B cell (primary cell): ENCODE measurements at regions not wholly inside any gene's neighbourhood (a gene's known extent, or its start where the extent isn't known, plus 50 kb on each side); places are given as distances from the start of the nearest gene placed in this dataset.

ENCODE experiments used
- ATAC-seq: fragments of 200-7000 bp; cut with Tn5 transposase; one replicate; pipeline ENCODE4 v1.10.0; 2021; ENCODE audit warnings: low read depth, mild to moderate bottlenecking, moderate number of reproducible peaks, moderate library complexity
- CTCF ChIA-PET: fragments of 350-600 bp; sonication (Branson Sonifier 250); formaldehyde crosslinking; loops from one replicate; lab custom pipeline; 2021; ENCODE audit warnings: antibody characterized with exemption, inconsistent platforms; lab: Charles Lee
- POLR2A ChIA-PET: fragments of 350-600 bp; sonication (Branson Sonifier 250); formaldehyde crosslinking; loops from one replicate; lab custom pipeline; 2021; ENCODE audit warnings: antibody characterized with exemption; lab: Charles Lee
- DNase-seq: peaks from one replicate; pipeline ENCODE4 v3.0.0; 2013
- H2AFZ ChIP-seq: 2 replicates; pipeline ENCODE4 v1.6.1; 2012; ENCODE audit warnings: mild to moderate bottlenecking, low read depth, low read length; ENCODE audit not compliant: insufficient read depth, poor library complexity, severe bottlenecking
- H3K27ac ChIP-seq, 2 donors: 1 replicate in 1 of 2; 2 replicates in 1 of 2; pipeline ENCODE4 v1.5.1; 2012 to 2013; ENCODE audit warnings: low read length in 2 of 2, mild to moderate bottlenecking in 2 of 2, moderate library complexity in 1 of 2
- H3K27me3 ChIP-seq, 4 experiments: fragments of 200-600 bp in 1 of 4; sonication (generic) in 1 of 4; replicated peaks in 1 of 4; 1 replicate in 2 of 4; 2 replicates in 2 of 4; pipeline versions ENCODE4 v1.6.1 to v1.7.0; 2013 to 2016; ENCODE audit warnings: low read length in 3 of 4, mild to moderate bottlenecking in 2 of 4, mixed read lengths in 1 of 4, moderate library complexity in 1 of 4; ENCODE audit not compliant: insufficient read depth in 4 of 4, control insufficient read depth in 3 of 4; ENCODE audit errors: control extremely low read depth in 1 of 4
- H3K36me3 ChIP-seq, 2 experiments: replicated peaks in 1 of 2; 1 replicate in 1 of 2; 2 replicates in 1 of 2; pipeline versions ENCODE4 v1.6.1 to v1.7.1; 2013; ENCODE audit warnings: low read length in 1 of 2; ENCODE audit not compliant: insufficient read depth in 2 of 2, control insufficient read depth in 1 of 2; ENCODE audit errors: control extremely low read depth in 1 of 2, extremely low read depth in 1 of 2
- H3K4me1 ChIP-seq, 2 donors: fragments of 200-600 bp in 1 of 2; sonication (generic) in 1 of 2; 1 replicate in 1 of 2; 2 replicates in 1 of 2; pipeline versions ENCODE4 v1.5.1 to v1.6.1; 2013 to 2017; ENCODE audit warnings: low read length in 2 of 2; ENCODE audit not compliant: control insufficient read depth in 2 of 2, insufficient read depth in 2 of 2
- H3K4me2 ChIP-seq: replicated peaks from 2 replicates; pipeline ENCODE3; 2012; ENCODE audit warnings: mild to moderate bottlenecking, low read depth, low read length; ENCODE audit not compliant: poor library complexity, severe bottlenecking
- H3K4me3 ChIP-seq, 5 experiments: fragments of 200-600 bp in 1 of 5; sonication (generic) in 1 of 5; 1 replicate in 3 of 5; 2 replicates in 2 of 5; pipeline versions ENCODE4 v1.5.1 to v1.7.0; 2011 to 2016; ENCODE audit warnings: low read length in 4 of 5, mild to moderate bottlenecking in 4 of 5, low read depth in 2 of 5, control low read depth in 1 of 5, moderate library complexity in 1 of 5; ENCODE audit not compliant: insufficient read depth in 1 of 5; ENCODE audit errors: control extremely low read depth in 1 of 5, extremely low read depth in 1 of 5
- H3K79me2 ChIP-seq: fragments of 200-600 bp; sonication (generic); one replicate; pipeline ENCODE4 v1.6.0; 2016; ENCODE audit warnings: low read length; ENCODE audit not compliant: control insufficient read depth, insufficient read depth
- H3K9ac ChIP-seq: fragments of 200-600 bp; sonication (generic); 2 replicates; pipeline ENCODE4 v1.6.1; 2017; ENCODE audit warnings: mild to moderate bottlenecking, low read length, moderate library complexity
- H3K9me3 ChIP-seq, 3 donors: one replicate each; pipeline versions ENCODE4 v1.6.1 to v1.7.1; 2013; ENCODE audit warnings: low read length in 2 of 3; ENCODE audit not compliant: control insufficient read depth in 2 of 3, insufficient read depth in 1 of 3; ENCODE audit errors: control extremely low read depth in 1 of 3
- H4K20me1 ChIP-seq: 2 replicates; pipeline ENCODE4 v1.6.0; 2012; ENCODE audit warnings: mild to moderate bottlenecking, low read length; ENCODE audit not compliant: insufficient read depth, control insufficient read depth, poor library complexity, severe bottlenecking
- H3K27ac Mint-ChIP-seq: one replicate; pipeline ENCODE4 v1.8.0; 2021; ENCODE audit warnings: mixed read lengths
- H3K27me3 Mint-ChIP-seq: one replicate; pipeline ENCODE4 v1.8.0; 2021; ENCODE audit warnings: mixed read lengths
- H3K4me1 Mint-ChIP-seq: one replicate; pipeline ENCODE4 v1.8.0; 2021; ENCODE audit warnings: mixed read lengths
- H3K4me3 Mint-ChIP-seq: one replicate; pipeline ENCODE4 v1.8.0; 2021; ENCODE audit warnings: mixed read lengths
- H3K9me3 Mint-ChIP-seq: one replicate; pipeline ENCODE4 v1.8.0; 2022; ENCODE audit warnings: mixed read lengths; ENCODE audit not compliant: insufficient read depth
- EZH2 ChIP-seq: IDR thresholded peaks from 2 replicates; pipeline ENCODE4 v1.6.1; 2012; ENCODE audit warnings: borderline replicate concordance, low read depth, mild to moderate bottlenecking, moderate library complexity, low read length; ENCODE audit not compliant: insufficient read depth, poor library complexity, severe bottlenecking
- WGBS: methylation state at CpG from one replicate; pipeline ENCODE4 v1.1.5; 2013; ENCODE audit warnings: missing lambda C conversion rate; ENCODE audit not compliant: insufficient coverage; 5-methylcytosine and 5-hydroxymethylcytosine counted together
- intact Hi-C: fragments of 100-400 bp; cut with micrococcal nuclease; formaldehyde crosslinking; loops from one replicate; pipeline ENCODE4 v1.10.0; 2022
- TF ChIP-seq, protein P1 (sequence below): fragments of 200-600 bp; IDR thresholded peaks from one replicate; pipeline ENCODE4 v1.8.0; 2022; ENCODE audit warnings: antibody characterized with exemption, mild to moderate bottlenecking

DNA sequence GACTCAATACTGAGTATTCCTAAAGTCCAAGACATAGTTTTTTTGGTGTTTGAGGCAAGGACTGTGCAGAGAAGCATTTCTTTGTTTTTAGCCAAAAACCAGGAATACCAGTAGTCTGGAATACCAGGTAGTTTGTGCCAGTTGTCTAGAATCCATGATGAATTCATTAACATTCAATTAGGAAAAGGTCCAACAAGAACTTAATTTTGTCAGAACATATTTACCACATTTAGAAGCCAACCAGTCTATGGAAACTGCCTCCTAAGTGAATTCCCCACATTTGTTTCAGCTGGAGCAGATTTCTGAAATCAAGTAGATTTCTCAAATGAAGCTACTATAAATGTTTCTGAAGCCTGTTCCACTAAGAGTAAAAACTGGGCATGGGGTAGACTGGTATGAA lies 1584.8 kb upstream of the ADGRL3 start:
- CTCF ChIA-PET, result no interaction called here

DNA sequence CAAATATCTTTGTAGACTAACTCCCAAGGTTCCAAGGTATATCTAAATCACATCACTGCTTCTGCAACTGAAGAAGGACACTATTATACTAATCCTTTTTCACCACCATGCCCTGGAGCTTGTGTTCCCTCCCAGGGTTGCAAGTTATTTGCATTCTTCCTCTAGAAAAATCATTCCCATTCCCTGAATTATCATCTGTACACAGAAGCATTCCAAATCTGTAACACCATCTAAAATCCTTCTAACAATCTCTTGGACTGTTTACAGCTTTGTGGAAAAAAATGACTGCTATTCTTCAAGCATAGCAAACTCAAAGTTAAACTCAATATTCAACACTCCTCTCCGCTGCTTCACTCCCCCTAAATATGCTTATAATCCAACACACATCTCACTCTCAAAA lies 1570.8 kb upstream of the ADGRL3 start:
- H3K79me2 ChIP-seq, result no peaks in the 10 kb centered on the region
- Mint-ChIP-seq H3K4me1 (no peaks in the 10 kb centered on the region), H3K9me3 (peaks cover 2% of the 10 kb centered on the region), H3K27me3 (no peaks in the 10 kb centered on the region), H3K4me3 (no peak overlapping the region), H3K27ac (no peak overlapping the region)
- ChIA-PET CTCF (no interaction called here), POLR2A (no interaction called here)
- no peak overlapping the region for H3K27ac ChIP-seq
- intact Hi-C loops, result no loop called here
- no peak for ATAC-seq
- no peak overlapping the region for H3K4me3 ChIP-seq
- H4K20me1 ChIP-seq, result no peaks in the 10 kb centered on the region
- no peak overlapping the region for H3K9ac ChIP-seq
- peaks cover 0 to 3% (median 0%) of the 10 kb centered on the region in 3 donors for H3K9me3 ChIP-seq
- H2AFZ ChIP-seq, result no peak overlapping the region
- TF ChIP-seq EZH2, result no peak
- TF ChIP-seq, protein P1, sequence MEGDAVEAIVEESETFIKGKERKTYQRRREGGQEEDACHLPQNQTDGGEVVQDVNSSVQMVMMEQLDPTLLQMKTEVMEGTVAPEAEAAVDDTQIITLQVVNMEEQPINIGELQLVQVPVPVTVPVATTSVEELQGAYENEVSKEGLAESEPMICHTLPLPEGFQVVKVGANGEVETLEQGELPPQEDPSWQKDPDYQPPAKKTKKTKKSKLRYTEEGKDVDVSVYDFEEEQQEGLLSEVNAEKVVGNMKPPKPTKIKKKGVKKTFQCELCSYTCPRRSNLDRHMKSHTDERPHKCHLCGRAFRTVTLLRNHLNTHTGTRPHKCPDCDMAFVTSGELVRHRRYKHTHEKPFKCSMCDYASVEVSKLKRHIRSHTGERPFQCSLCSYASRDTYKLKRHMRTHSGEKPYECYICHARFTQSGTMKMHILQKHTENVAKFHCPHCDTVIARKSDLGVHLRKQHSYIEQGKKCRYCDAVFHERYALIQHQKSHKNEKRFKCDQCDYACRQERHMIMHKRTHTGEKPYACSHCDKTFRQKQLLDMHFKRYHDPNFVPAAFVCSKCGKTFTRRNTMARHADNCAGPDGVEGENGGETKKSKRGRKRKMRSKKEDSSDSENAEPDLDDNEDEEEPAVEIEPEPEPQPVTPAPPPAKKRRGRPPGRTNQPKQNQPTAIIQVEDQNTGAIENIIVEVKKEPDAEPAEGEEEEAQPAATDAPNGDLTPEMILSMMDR, result no peak
- H3K4me2 ChIP-seq, result no peak overlapping the region
- 100% methylated on average over 1 of the region's 1 CpG for WGBS
- H3K27me3 ChIP-seq, result no peaks in the 10 kb centered on the region
- H3K36me3 ChIP-seq, result no peaks in the 10 kb centered on the region
- H3K4me1 ChIP-seq, result no peaks in the 10 kb centered on the region
- no peak for DNase-seq

More for the DNA sequence above, 1584.8 kb upstream of the ADGRL3 start:
- Histone ChIP-seq H2AFZ (no peak overlapping the region), H3K9ac (no peak overlapping the region), H3K36me3 (no peaks in the 10 kb centered on the region), H4K20me1 (no peaks in the 10 kb centered on the region), H3K27ac (no peak overlapping the region), H3K4me2 (no peak overlapping the region), H3K4me3 (no peak overlapping the region), H3K27me3 (no peaks in the 10 kb centered on the region), H3K4me1 (no peaks in the 10 kb centered on the region), H3K79me2 (no peaks in the 10 kb centered on the region), H3K9me3 (no peaks in the 10 kb centered on the region)
- ATAC-seq (no peak), DNase-seq (no peak)
- no peak overlapping the region for H3K4me3 Mint-ChIP-seq
- H3K4me1 Mint-ChIP-seq, result no peaks in the 10 kb centered on the region
- POLR2A ChIA-PET, result no interaction called here
- peaks cover 2% of the 10 kb centered on the region for H3K9me3 Mint-ChIP-seq
- TF ChIP-seq, protein P1, result no peak
- TF ChIP-seq EZH2, result no peak
- H3K27me3 Mint-ChIP-seq, result no peaks in the 10 kb centered on the region
- intact Hi-C loops, result no loop called here
- H3K27ac Mint-ChIP-seq, result no peak overlapping the region
